ENCODE measurements at regions not wholly inside any gene's neighbourhood (a gene's known extent, or its start where the extent isn't known, plus 50 kb on each side); places are given as distances from the start of the nearest gene placed in this dataset.

GRCh38 chr4:43351970-43352806 lies 459.7 kb downstream of the GRXCR1 start:
- no peak for DNase-seq

GRCh38 chr4:43352859-43353258 lies 460.3 kb downstream of the GRXCR1 start:
- DNase-seq: no peak

GRCh38 chr4:43353552-43353951 lies 461.0 kb downstream of the GRXCR1 start:
- no peak for DNase-seq

GRCh38 chr4:43356786-43357185 lies 464.3 kb downstream of the GRXCR1 start:
- DNase-seq: no peak

- DNase-seq: no peak
These were observed 464.9 kb downstream of the GRXCR1 start for GRCh38 chr4:43357252-43357974.

- DNase-seq: no peak
These were observed 467.8 kb downstream of the GRXCR1 start for GRCh38 chr4:43360296-43360695.

GRCh38 chr4:43362875-43363636 lies 470.5 kb downstream of the GRXCR1 start:
- DNase-seq: no peak

- DNase-seq: no peak
These were observed 476.6 kb downstream of the GRXCR1 start for GRCh38 chr4:43369036-43369594.

GRCh38 chr4:43373201-43373600 lies 480.7 kb downstream of the GRXCR1 start:
- DNase-seq: no peak

- DNase-seq: no peak
These were observed 481.8 kb downstream of the GRXCR1 start for GRCh38 chr4:43374216-43374751.

- DNase-seq: no peak
These were observed 486.5 kb downstream of the GRXCR1 start for GRCh38 chr4:43379016-43379415.

- no peak for DNase-seq
These were observed 487.6 kb downstream of the GRXCR1 start for GRCh38 chr4:43380093-43380492.

- DNase-seq: no peak
These were observed 498.6 kb downstream of the GRXCR1 start for GRCh38 chr4:43391069-43391468.

GRCh38 chr4:43394976-43395375 lies 502.5 kb downstream of the GRXCR1 start:
- no peak for DNase-seq

- DNase-seq: no peak
These were observed 507.2 kb downstream of the GRXCR1 start for GRCh38 chr4:43399726-43400125.

- no peak for DNase-seq
These were observed 509.9 kb downstream of the GRXCR1 start for GRCh38 chr4:43402393-43402792.

GRCh38 chr4:43410636-43411035 lies 518.1 kb downstream of the GRXCR1 start:
- no peak for DNase-seq

GRCh38 chr4:43411226-43411625 lies 518.7 kb downstream of the GRXCR1 start:
- no peak for DNase-seq

- no peak for DNase-seq
These were observed 530.8 kb downstream of the GRXCR1 start for GRCh38 chr4:43423276-43423675.

- DNase-seq: no peak
These were observed 532.7 kb downstream of the GRXCR1 start for GRCh38 chr4:43425206-43425605.

- DNase-seq: no peak
These were observed 542.8 kb downstream of the GRXCR1 start for GRCh38 chr4:43435291-43435690.

GRCh38 chr4:43452948-43453347 lies 560.4 kb downstream of the GRXCR1 start:
- DNase-seq: no peak

- DNase-seq: no peak
These were observed 563.9 kb downstream of the GRXCR1 start for GRCh38 chr4:43456383-43456782.

Data from DMS153 (cell line).